OCI-LY7 (cell line): ENCODE measurements at regions not wholly inside any gene's neighbourhood (a gene's known extent, or its start where the extent isn't known, plus 50 kb on each side); places are given as distances from the start of the nearest gene placed in this dataset.
A peak's percentile ranks its signal among the peaks of the same experiment; 100 is the strongest.

ENCODE experiments used
- BruUV-seq: library from RNA; stranded (reverse); fragments of 400-500 nt; replicated peaks from 2 replicates; lab custom pipeline; 2021; lab: Mats Ljungman, UMichigan
- CTCF ChIA-PET: fragments of 300-600 bp; sonication (Branson Sonifier 250); formaldehyde crosslinking; loops from one replicate; lab custom pipeline; 2022; ENCODE audit warnings: antibody characterized with exemption; ENCODE audit not compliant: unreplicated experiment; lab: Charles Lee
- POLR2A ChIA-PET: fragments of 300-600 bp; sonication (Branson Sonifier 250); formaldehyde crosslinking; loops from one replicate; lab custom pipeline; 2022; ENCODE audit warnings: antibody characterized with exemption; lab: Charles Lee
- DNase-seq: peaks from one replicate; pipeline ENCODE4 v3.0.0-alpha.2; 2015; ENCODE audit warnings: low spot score
- H2AFZ ChIP-seq: fragments of 200-600 bp; sonication (generic), shearing (Covaris generic); 2 replicates; pipeline ENCODE4 v1.6.1; 2014; ENCODE audit warnings: mild to moderate bottlenecking, antibody characterized with exemption, low read length, moderate library complexity
- H3K27ac ChIP-seq: fragments of 200-600 bp; sonication (generic); 2 replicates; pipeline ENCODE4 v1.5.1; 2014; ENCODE audit warnings: mixed run types, low read depth, mild to moderate bottlenecking, moderate library complexity, low read length, inconsistent platforms; ENCODE audit not compliant: poor library complexity, severe bottlenecking
- H3K36me3 ChIP-seq: fragments of 200-600 bp; sonication (generic); 2 replicates; pipeline ENCODE4 v1.6.1; 2014; ENCODE audit warnings: mild to moderate bottlenecking, antibody characterized with exemption, low read length, moderate library complexity, mixed read lengths; ENCODE audit not compliant: insufficient read depth
- H3K4me1 ChIP-seq: fragments of 200-600 bp; sonication (generic); 2 replicates; pipeline ENCODE4 v1.5.1; 2014; ENCODE audit warnings: mild to moderate bottlenecking, low read length; ENCODE audit not compliant: insufficient read depth, poor library complexity, severe bottlenecking
- H3K4me2 ChIP-seq: fragments of 200-600 bp; sonication (generic); 2 replicates; pipeline ENCODE4 v1.6.1; 2014; ENCODE audit warnings: mild to moderate bottlenecking, low read length
- H3K4me3 ChIP-seq: fragments of 200-600 bp; sonication (generic); 2 replicates; pipeline ENCODE4 v1.5.1; 2014; ENCODE audit warnings: mild to moderate bottlenecking, low read depth, low read length; ENCODE audit not compliant: poor library complexity, severe bottlenecking
- H3K79me2 ChIP-seq: fragments of 200-600 bp; sonication (generic); 2 replicates; pipeline ENCODE4 v1.6.1; 2016; ENCODE audit warnings: low read depth, mild to moderate bottlenecking, low read length, moderate library complexity, mixed read lengths; ENCODE audit not compliant: insufficient read depth
- H3K9me2 ChIP-seq: fragments of 200-600 bp; sonication (generic); 2 replicates; pipeline ENCODE4 v1.6.1; 2016; ENCODE audit warnings: mild to moderate bottlenecking, low read length, mixed read lengths; ENCODE audit not compliant: insufficient read depth
- H3K9me3 ChIP-seq: fragments of 200-600 bp; sonication (generic); 2 replicates; pipeline ENCODE4 v1.6.1; 2014; ENCODE audit warnings: mild to moderate bottlenecking, mixed run types, low read length, mixed read lengths
- H4K20me1 ChIP-seq: fragments of 200-600 bp; sonication (generic); 2 replicates; pipeline ENCODE4 v1.6.1; 2014; ENCODE audit warnings: mild to moderate bottlenecking, antibody characterized with exemption, low read length, moderate library complexity, mixed read lengths; ENCODE audit not compliant: insufficient read depth
- CTCF ChIP-seq: fragments of 200-600 bp; sonication (generic); conservative IDR thresholded peaks from 2 replicates; pipeline ENCODE4 v1.5.1; 2014; ENCODE audit warnings: mild to moderate bottlenecking, antibody characterized with exemption, low read length, moderate library complexity, mixed read lengths
- EZH2phosphoT487 ChIP-seq: fragments of 200-600 bp; sonication (generic); IDR thresholded peaks from 2 replicates; pipeline ENCODE4 v1.6.1; 2018; ENCODE audit warnings: low read depth, borderline replicate concordance, mild to moderate bottlenecking, mixed run types, antibody characterized with exemption, low read length, moderate library complexity, mixed read lengths
- intact Hi-C: fragments of 100-400 bp; cut with micrococcal nuclease; formaldehyde crosslinking; loops from one replicate; pipeline ENCODE4 v1.10.0; 2022; ENCODE audit not compliant: unreplicated experiment

GRCh38 chrX:148309413-148309812 lies 191.0 kb upstream of the AFF2 start:
- H3K4me2 ChIP-seq: no peak overlapping the region
- H3K79me2 ChIP-seq: no peaks in the 10 kb centered on the region
- H3K27ac ChIP-seq: no peak overlapping the region
- ChIA-PET CTCF (no interaction called here), POLR2A (interaction anchor here (1.2 kb wide), 1 partner anchor 20 kb away, joined by 3 read pairs; no protein-coding TSS in a partner anchor)
- peaks cover 39% of the 10 kb centered on the region for H3K4me1 ChIP-seq
- intact Hi-C loops: no loop called here
- no TSS peak for BruUV-seq
- TF ChIP-seq CTCF (no peak), EZH2phosphoT487 (no peak)
- no peaks in the 10 kb centered on the region for H3K9me3 ChIP-seq
- H4K20me1 ChIP-seq: no peaks in the 10 kb centered on the region
- H3K9me2 ChIP-seq: no peaks in the 10 kb centered on the region
- DNase-seq: no peak
- H3K36me3 ChIP-seq: no peaks in the 10 kb centered on the region
- H2AFZ ChIP-seq: no peak overlapping the region; the same call in 1 of the 2 replicates
- no peak overlapping the region for H3K4me3 ChIP-seq

GRCh38 chrX:148310426-148311165 lies 189.8 kb upstream of the AFF2 start:
- no peak for TF ChIP-seq CTCF
- TF ChIP-seq EZH2phosphoT487: no peak
- no TSS peak for BruUV-seq
- Histone ChIP-seq H4K20me1 (no peaks in the 10 kb centered on the region), H3K36me3 (no peaks in the 10 kb centered on the region), H3K4me1 (peaks cover 39% of the 10 kb centered on the region), H3K79me2 (no peaks in the 10 kb centered on the region), H3K27ac (peak overlapping the region; percentile 86), H2AFZ (peak overlapping the region; percentile 68; the same call in 1 of the 2 replicates), H3K4me3 (peak overlapping the region; percentile 24), H3K9me2 (no peaks in the 10 kb centered on the region), H3K9me3 (no peaks in the 10 kb centered on the region), H3K4me2 (peak overlapping the region; percentile 69)
- intact Hi-C loops: loop anchor here (5.0 kb wide), 2 partner anchors 72 to 212 kb away; no protein-coding TSS in a partner anchor
- ChIA-PET CTCF (no interaction called here), POLR2A (interaction anchor here (0.5 to 1.4 kb wide), 7 partner anchors 21 to 448 kb away, joined by 3 read pairs; no protein-coding TSS in a partner anchor)
- peak; percentile 85 for DNase-seq

- TF ChIP-seq EZH2phosphoT487 (no peak), CTCF (no peak)
- ChIA-PET CTCF (no interaction called here), POLR2A (interaction anchor here (0.7 to 1.4 kb wide), 3 partner anchors 11 to 338 kb away, joined by 3 read pairs; no protein-coding TSS in a partner anchor)
- Histone ChIP-seq H4K20me1 (no peaks in the 10 kb centered on the region), H3K4me1 (peaks cover 43% of the 10 kb centered on the region), H3K79me2 (no peaks in the 10 kb centered on the region), H3K9me3 (no peaks in the 10 kb centered on the region), H3K9me2 (no peaks in the 10 kb centered on the region), H2AFZ (peak overlapping the region; percentile 70; the same call in 1 of the 2 replicates), H3K27ac (peak overlapping the region; percentile 86), H3K4me2 (peak overlapping the region; percentile 69), H3K4me3 (peak overlapping the region; percentile 24), H3K36me3 (no peaks in the 10 kb centered on the region)
- intact Hi-C loops: loop anchor here (5.0 kb wide), 2 partner anchors 71 to 211 kb away; no protein-coding TSS in a partner anchor
- peak; percentile 77 for DNase-seq
- no TSS peak for BruUV-seq
Measured at GRCh38 chrX:148311544-148311943, 188.9 kb upstream of the AFF2 start.
